SH-SY5Y (cell line): ENCODE measurements at regions not wholly inside any gene's neighbourhood (a gene's known extent, or its start where the extent isn't known, plus 50 kb on each side); places are given as distances from the start of the nearest gene placed in this dataset.

Source experiments
- GATA2 ChIP-seq: IDR thresholded peaks from 2 replicates; pipeline ENCODE4 v1.6.1; 2011; ENCODE audit warnings: mild to moderate bottlenecking, low read depth, low read length
- GATA3 ChIP-seq: IDR thresholded peaks from 2 replicates; pipeline ENCODE4 v1.6.1; 2011; ENCODE audit warnings: low read depth, mild to moderate bottlenecking, low read length, moderate library complexity

GRCh38 chr6:44656691-44657090 lies 269.2 kb downstream of the CDC5L start:
- TF ChIP-seq GATA3 (no peak), GATA2 (no peak)
